ENCODE measurements at regions not wholly inside any gene's neighbourhood (a gene's known extent, or its start where the extent isn't known, plus 50 kb on each side); places are given as distances from the start of the nearest gene placed in this dataset.

DNA sequence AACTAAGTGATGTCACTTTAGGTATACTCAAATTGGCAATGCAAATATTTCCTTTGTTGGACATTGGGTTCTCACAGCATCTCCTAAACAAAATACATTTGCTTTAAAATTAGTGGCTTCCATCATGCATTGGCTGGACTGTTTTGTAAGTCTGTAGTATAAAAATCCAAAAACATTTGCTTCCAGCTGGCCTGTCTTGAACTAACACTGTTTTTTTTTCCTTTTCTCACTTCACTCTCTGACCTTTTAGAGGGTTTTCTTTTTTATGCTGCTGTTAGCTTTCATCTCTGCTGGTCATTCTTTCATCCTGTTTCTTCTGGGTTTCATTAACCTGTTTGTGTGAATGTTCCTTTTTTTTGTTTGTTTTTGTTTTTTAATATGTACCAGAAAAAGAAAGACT lies 121.7 kb upstream of the MLIP start:
- no peak overlapping the region for H3K4me3 ChIP-seq (ENCODE audit: low read depth, low read length)
- ChIA-PET POLR2A (no interaction called here), CTCF (interaction anchor here (1.9 kb wide), 1 partner anchor 255 kb away, joined by 8 read pairs; no protein-coding TSS in a partner anchor)
- no peak for DNase-seq (ENCODE audit: low read depth, low spot score)
- TF ChIP-seq, protein P1, sequence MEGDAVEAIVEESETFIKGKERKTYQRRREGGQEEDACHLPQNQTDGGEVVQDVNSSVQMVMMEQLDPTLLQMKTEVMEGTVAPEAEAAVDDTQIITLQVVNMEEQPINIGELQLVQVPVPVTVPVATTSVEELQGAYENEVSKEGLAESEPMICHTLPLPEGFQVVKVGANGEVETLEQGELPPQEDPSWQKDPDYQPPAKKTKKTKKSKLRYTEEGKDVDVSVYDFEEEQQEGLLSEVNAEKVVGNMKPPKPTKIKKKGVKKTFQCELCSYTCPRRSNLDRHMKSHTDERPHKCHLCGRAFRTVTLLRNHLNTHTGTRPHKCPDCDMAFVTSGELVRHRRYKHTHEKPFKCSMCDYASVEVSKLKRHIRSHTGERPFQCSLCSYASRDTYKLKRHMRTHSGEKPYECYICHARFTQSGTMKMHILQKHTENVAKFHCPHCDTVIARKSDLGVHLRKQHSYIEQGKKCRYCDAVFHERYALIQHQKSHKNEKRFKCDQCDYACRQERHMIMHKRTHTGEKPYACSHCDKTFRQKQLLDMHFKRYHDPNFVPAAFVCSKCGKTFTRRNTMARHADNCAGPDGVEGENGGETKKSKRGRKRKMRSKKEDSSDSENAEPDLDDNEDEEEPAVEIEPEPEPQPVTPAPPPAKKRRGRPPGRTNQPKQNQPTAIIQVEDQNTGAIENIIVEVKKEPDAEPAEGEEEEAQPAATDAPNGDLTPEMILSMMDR (IDR thresholded peaks at IDR 0.05; ENCODE audit: insufficient read depth, low read length, missing control alignments): no peak

DNA sequence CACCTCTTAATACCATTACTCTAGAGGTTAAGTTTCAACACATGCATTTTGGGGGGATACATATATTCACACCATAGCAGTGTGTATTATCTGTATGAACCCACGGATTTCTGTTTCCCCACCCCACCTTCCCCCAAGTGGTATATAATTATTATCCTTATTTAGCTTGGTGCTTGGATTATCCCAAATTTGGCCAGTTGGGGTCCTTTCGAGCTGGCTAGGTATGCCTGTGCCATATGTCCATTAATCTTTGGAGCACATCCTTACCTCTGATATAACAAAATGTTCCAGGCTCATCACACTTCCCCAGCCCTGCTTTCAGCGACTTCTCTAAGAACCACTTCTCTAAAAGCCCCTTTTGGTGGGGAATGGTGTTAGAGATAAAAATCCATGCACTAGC lies 118.7 kb upstream of the MLIP start:
- no peak for DNase-seq (ENCODE audit: low read depth, low spot score)
- H3K4me3 ChIP-seq (ENCODE audit: low read depth, low read length): no peak overlapping the region
- ChIA-PET CTCF (interaction anchor here (1.0 kb wide), 1 partner anchor 252 kb away, joined by 3 read pairs; no protein-coding TSS in a partner anchor), POLR2A (no interaction called here)
- TF ChIP-seq, protein P1 (IDR thresholded peaks at IDR 0.05; ENCODE audit: insufficient read depth, low read length, missing control alignments): no peak

DNA sequence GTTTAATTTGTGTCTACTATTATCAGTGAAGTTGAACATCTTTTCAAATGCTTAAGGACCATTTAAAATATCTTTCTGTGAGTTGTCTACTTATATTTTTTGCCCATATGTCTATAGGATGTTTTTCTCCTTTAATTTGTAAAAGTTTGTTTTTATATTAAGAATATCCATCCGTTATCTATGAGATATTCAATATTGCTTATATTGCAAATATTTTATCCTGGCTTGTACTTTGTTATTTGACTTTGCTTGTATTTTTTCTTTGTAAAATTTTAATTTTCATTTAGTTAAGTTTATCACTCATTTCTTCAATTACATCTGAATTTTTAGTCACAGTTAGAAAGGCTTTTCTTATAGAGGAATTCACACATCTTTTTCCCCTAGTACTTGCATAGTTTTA lies 117.0 kb upstream of the MLIP start:
- POLR2A ChIA-PET: no interaction called here
- no peak for DNase-seq (ENCODE audit: low read depth, low spot score)
- CTCF ChIA-PET: no interaction called here
- H3K4me3 ChIP-seq (ENCODE audit: low read depth, low read length): no peak overlapping the region
- TF ChIP-seq, protein P1 (IDR thresholded peaks at IDR 0.05; ENCODE audit: insufficient read depth, low read length, missing control alignments): no peak

DNA sequence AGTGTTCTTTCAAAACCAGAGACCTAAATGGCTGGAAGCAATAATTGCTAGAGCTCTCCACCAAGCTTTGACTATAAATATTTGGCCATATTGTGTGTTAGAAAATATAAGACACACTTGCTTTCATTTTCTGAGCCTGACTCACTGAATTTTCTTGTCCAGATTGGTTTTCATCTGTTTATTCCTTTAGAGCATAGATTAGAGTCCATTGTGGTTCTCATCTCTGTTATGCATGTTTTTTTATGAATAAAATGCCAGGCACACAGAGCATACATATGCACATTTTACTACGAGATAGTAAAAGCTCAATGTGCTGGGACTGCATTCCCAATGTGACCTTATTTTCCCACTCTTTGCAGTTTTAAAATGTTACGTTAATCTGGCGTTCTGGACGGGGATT lies 115.3 kb upstream of the MLIP start:
- H3K4me3 ChIP-seq (ENCODE audit: low read depth, low read length): no peak overlapping the region
- POLR2A ChIA-PET: no interaction called here
- CTCF ChIA-PET: interaction anchor here (1.0 to 2.1 kb wide), 4 partner anchors 9 to 722 kb away, joined by 3 to 17 read pairs (median 6); no protein-coding TSS in a partner anchor
- TF ChIP-seq, protein P1 (IDR thresholded peaks at IDR 0.05; ENCODE audit: insufficient read depth, low read length, missing control alignments): no peak
- no peak for DNase-seq (ENCODE audit: low read depth, low spot score)

DNA sequence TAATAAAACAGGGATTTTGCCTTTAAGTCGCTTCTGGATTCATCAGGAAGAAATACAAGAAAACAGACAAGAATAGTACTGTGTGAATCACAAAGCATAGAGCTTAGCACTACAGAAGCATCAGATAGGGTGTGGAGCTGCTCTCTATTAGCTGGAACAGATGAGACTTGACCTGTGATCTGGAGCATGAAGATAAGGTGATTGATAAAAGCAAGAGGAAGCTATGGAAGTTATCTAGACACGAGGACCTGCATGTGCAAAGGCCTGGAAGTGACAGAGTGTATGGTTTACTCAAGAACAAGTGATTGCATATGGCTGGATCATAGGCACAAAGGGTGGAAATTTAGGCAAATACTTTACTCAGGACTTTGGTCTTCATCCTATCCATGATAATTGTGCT lies 112.9 kb upstream of the MLIP start:
- POLR2A ChIA-PET: no interaction called here
- TF ChIP-seq, protein P1 (IDR thresholded peaks at IDR 0.05; ENCODE audit: insufficient read depth, low read length, missing control alignments): no peak
- CTCF ChIA-PET: interaction anchor here (0.6 to 4.5 kb wide), 3 partner anchors 12 to 625 kb away, joined by 3 to 22 read pairs (median 5); no protein-coding TSS in a partner anchor
- DNase-seq (ENCODE audit: low read depth, low spot score): no peak
- H3K4me3 ChIP-seq (ENCODE audit: low read depth, low read length): no peak overlapping the region

DNA sequence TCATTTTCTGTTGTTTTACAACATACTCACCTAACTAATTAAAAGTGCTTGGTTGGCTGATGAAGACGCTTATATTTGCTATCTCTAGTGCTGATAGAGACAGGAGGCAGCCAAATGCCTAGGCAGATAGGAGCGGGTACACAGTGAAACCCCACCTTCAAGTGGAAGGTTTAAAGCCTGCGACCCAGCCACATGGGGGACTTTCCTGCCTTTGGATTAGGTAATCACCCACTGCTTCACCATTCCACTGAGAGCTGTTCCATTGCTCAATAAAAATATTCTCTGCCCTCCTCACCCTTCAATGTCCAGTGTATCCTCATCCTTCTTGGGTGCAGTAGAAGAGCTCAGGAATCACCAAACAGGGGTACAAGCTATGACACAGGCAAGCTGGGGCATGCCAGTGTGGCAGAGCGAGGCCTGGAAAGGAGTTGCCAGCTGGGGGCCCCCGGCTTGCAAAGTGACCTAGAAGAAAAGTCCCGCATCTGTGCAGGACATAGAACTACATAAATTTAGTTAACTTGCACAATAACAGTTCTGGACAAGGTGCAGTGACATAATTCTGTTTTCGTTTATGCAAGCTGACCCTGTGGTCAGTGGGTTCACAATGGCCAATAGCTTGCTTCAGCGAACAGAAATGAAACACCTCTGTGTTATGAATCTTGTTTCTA lies 112.0 kb upstream of the MLIP start:
- POLR2A ChIA-PET: no interaction called here

More for the DNA sequence above, 112.0 kb upstream of the MLIP start:
- DNase-seq (ENCODE audit: low read depth, low spot score): no peak
- H3K4me3 ChIP-seq (ENCODE audit: low read depth, low read length): no peak overlapping the region
- TF ChIP-seq, protein P1 (IDR thresholded peaks at IDR 0.05; ENCODE audit: insufficient read depth, low read length, missing control alignments): no peak
- CTCF ChIA-PET: interaction anchor here (4.5 kb wide), 1 partner anchor 13 kb away, joined by 22 read pairs; no protein-coding TSS in a partner anchor
